ENCODE measurements at regions not wholly inside any gene's neighbourhood (a gene's known extent, or its start where the extent isn't known, plus 50 kb on each side); places are given as distances from the start of the nearest gene placed in this dataset.

DNA sequence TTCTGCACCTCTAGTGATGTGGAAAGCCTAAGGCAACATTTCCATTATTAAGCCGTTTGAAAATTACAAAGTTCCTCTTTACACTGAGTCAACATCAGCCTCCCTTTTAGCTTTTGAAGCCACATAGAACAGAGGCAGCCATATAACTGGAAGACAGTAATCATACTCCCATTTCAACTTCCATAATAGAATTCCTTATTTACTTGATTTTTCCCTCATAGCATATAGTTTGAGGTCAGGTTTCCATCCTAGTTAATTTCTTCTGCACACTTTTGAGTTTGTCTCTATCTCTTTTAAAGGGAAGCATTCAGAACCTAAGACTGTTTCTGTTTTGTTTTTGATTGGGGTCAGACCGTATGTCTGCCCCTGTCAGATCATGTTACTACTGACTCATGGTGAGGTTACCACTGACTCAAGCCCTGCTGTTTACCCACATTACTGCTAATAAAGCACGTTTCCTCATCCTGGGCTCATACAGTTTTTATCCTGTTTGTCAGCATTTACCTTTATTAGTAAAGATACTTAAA lies 161.0 kb downstream of the SLC38A4 start:
- peak overlapping the region; percentile 51 for H3K27ac ChIP-seq (ENCODE audit: low read depth, low read length)
- ChIA-PET RAD21 (ENCODE audit: low non-redundant PET in 1 of 2, low total read pairs in 2 of 2, uncharacterized antibody in 2 of 2, unreplicated experiment in 2 of 2) (interaction anchor here in 1 of 2 experiments (1.2 kb wide), 1 partner anchor 140 kb away, joined by 4 read pairs; no protein-coding TSS in a partner anchor), CTCF (interaction anchor here (1.1 to 1.3 kb wide), 3 partner anchors 9 to 141 kb away, joined by 3 to 5 read pairs (median 3); no protein-coding TSS in a partner anchor), POLR2A (interaction anchor here (1.2 kb wide), 1 partner anchor 297 kb away, joined by 3 read pairs; no protein-coding TSS in a partner anchor)
- peak overlapping the region; percentile 67 for H3K4me2 ChIP-seq (ENCODE audit: low read length)
- H2AFZ ChIP-seq (ENCODE audit: low read depth, low read length, poor library complexity, severe bottlenecking) = no peak overlapping the region
- DNase-seq (ENCODE audit: low read depth, low spot score) (peak; percentile 72), ATAC-seq (peak; percentile 88)
- H3K79me2 ChIP-seq (ENCODE audit: insufficient read depth, low read length) = no peaks in the 10 kb centered on the region
- peak overlapping the region; percentile 2 for H3K9ac ChIP-seq (ENCODE audit: low read length)
- no TSS peak for BruUV-seq (replicated peaks)
- no peak for TF ChIP-seq EGR1 (IDR thresholded peaks at IDR 0.05; ENCODE audit: low read depth)
- no peak for TF ChIP-seq ZNF274 (IDR thresholded peaks at IDR 0.05; ENCODE audit: low read depth, low read length)
- TF ChIP-seq TCF7L2 (IDR thresholded peaks at IDR 0.05; ENCODE audit: borderline replicate concordance, extremely low read depth, insufficient read depth, insufficient read length) = peak; percentile 61
- TF ChIP-seq JUND (IDR thresholded peaks at IDR 0.05) = peak; percentile 93
- TF ChIP-seq FOSL1 (IDR thresholded peaks at IDR 0.05; ENCODE audit: low read depth) = peak; percentile 97
- TF ChIP-seq, protein P1, sequence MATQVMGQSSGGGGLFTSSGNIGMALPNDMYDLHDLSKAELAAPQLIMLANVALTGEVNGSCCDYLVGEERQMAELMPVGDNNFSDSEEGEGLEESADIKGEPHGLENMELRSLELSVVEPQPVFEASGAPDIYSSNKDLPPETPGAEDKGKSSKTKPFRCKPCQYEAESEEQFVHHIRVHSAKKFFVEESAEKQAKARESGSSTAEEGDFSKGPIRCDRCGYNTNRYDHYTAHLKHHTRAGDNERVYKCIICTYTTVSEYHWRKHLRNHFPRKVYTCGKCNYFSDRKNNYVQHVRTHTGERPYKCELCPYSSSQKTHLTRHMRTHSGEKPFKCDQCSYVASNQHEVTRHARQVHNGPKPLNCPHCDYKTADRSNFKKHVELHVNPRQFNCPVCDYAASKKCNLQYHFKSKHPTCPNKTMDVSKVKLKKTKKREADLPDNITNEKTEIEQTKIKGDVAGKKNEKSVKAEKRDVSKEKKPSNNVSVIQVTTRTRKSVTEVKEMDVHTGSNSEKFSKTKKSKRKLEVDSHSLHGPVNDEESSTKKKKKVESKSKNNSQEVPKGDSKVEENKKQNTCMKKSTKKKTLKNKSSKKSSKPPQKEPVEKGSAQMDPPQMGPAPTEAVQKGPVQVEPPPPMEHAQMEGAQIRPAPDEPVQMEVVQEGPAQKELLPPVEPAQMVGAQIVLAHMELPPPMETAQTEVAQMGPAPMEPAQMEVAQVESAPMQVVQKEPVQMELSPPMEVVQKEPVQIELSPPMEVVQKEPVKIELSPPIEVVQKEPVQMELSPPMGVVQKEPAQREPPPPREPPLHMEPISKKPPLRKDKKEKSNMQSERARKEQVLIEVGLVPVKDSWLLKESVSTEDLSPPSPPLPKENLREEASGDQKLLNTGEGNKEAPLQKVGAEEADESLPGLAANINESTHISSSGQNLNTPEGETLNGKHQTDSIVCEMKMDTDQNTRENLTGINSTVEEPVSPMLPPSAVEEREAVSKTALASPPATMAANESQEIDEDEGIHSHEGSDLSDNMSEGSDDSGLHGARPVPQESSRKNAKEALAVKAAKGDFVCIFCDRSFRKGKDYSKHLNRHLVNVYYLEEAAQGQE (IDR thresholded peaks at IDR 0.05; ENCODE audit: low read depth) = no peak
- peak; percentile 29 for TF ChIP-seq YY1 (IDR thresholded peaks at IDR 0.05; ENCODE audit: extremely low read depth, insufficient replicate concordance, low read depth, low read length)
- TF ChIP-seq SRF (IDR thresholded peaks at IDR 0.05; ENCODE audit: low read depth) = peak; percentile 61; the same call in 1 of the 2 replicates
- TF ChIP-seq RAD21 (IDR thresholded peaks at IDR 0.05; ENCODE audit: low read depth) = peak; percentile 19; the same call in 1 of the 2 replicates
- peak; percentile 61 for TF ChIP-seq POLR2AphosphoS5 (IDR thresholded peaks at IDR 0.05; ENCODE audit: low read depth, low read length)
- TF ChIP-seq ZFX (IDR thresholded peaks at IDR 0.05) = no peak
- TF ChIP-seq POLR2A (IDR thresholded peaks at IDR 0.05; ENCODE audit: borderline replicate concordance, extremely low read depth, insufficient read depth, insufficient read length) = no peak
- TF ChIP-seq CEBPB (IDR thresholded peaks at IDR 0.05; ENCODE audit: low read depth) = peak; percentile 86
- peak; percentile 92 for TF ChIP-seq SP1 (IDR thresholded peaks at IDR 0.05; ENCODE audit: low read depth)
- TF ChIP-seq, protein P2, sequence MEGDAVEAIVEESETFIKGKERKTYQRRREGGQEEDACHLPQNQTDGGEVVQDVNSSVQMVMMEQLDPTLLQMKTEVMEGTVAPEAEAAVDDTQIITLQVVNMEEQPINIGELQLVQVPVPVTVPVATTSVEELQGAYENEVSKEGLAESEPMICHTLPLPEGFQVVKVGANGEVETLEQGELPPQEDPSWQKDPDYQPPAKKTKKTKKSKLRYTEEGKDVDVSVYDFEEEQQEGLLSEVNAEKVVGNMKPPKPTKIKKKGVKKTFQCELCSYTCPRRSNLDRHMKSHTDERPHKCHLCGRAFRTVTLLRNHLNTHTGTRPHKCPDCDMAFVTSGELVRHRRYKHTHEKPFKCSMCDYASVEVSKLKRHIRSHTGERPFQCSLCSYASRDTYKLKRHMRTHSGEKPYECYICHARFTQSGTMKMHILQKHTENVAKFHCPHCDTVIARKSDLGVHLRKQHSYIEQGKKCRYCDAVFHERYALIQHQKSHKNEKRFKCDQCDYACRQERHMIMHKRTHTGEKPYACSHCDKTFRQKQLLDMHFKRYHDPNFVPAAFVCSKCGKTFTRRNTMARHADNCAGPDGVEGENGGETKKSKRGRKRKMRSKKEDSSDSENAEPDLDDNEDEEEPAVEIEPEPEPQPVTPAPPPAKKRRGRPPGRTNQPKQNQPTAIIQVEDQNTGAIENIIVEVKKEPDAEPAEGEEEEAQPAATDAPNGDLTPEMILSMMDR (IDR thresholded peaks at IDR 0.05 in 2 of 3, conservative IDR thresholded peaks at IDR 0.05 in 1 of 3; ENCODE audit: borderline replicate concordance in 1 of 3, insufficient read depth in 1 of 3, low read depth in 2 of 3, low read length in 2 of 3) = no peak
- TF ChIP-seq, protein P3, sequence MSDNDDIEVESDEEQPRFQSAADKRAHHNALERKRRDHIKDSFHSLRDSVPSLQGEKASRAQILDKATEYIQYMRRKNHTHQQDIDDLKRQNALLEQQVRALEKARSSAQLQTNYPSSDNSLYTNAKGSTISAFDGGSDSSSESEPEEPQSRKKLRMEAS (IDR thresholded peaks at IDR 0.05) = peak; percentile 62; the same call in 1 of the 2 replicates
- TF ChIP-seq CBX3 (IDR thresholded peaks at IDR 0.05; ENCODE audit: low read depth) = peak; percentile 76; the same call in 1 of the 2 replicates
- TF ChIP-seq SIN3A (IDR thresholded peaks at IDR 0.05; ENCODE audit: low read depth) = peak; percentile 90
- TF ChIP-seq, protein P4, sequence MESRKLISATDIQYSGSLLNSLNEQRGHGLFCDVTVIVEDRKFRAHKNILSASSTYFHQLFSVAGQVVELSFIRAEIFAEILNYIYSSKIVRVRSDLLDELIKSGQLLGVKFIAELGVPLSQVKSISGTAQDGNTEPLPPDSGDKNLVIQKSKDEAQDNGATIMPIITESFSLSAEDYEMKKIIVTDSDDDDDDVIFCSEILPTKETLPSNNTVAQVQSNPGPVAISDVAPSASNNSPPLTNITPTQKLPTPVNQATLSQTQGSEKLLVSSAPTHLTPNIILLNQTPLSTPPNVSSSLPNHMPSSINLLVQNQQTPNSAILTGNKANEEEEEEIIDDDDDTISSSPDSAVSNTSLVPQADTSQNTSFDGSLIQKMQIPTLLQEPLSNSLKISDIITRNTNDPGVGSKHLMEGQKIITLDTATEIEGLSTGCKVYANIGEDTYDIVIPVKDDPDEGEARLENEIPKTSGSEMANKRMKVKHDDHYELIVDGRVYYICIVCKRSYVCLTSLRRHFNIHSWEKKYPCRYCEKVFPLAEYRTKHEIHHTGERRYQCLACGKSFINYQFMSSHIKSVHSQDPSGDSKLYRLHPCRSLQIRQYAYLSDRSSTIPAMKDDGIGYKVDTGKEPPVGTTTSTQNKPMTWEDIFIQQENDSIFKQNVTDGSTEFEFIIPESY (IDR thresholded peaks at IDR 0.05; ENCODE audit: extremely low read depth, insufficient replicate concordance, low read length) = no peak
- no peaks in the 10 kb centered on the region for H3K9me2 ChIP-seq (ENCODE audit: insufficient read depth)
- H3K36me3 ChIP-seq (ENCODE audit: control insufficient read depth in 1 of 2, insufficient read depth in 2 of 2, low read length in 2 of 2) = no peaks in the 10 kb centered on the region
- H3K27me3 ChIP-seq (ENCODE audit: insufficient read depth, low read length) = no peaks in the 10 kb centered on the region
- H3K9me3 ChIP-seq (ENCODE audit: control insufficient read depth in 1 of 2, insufficient read depth in 1 of 2, low read depth in 1 of 2, low read length in 2 of 2) = no peaks in the 10 kb centered on the region
- intact Hi-C loops (cut with micrococcal nuclease) = loop anchor here (5.0 to 10.0 kb wide), 4 partner anchors 113 to 308 kb away; partner anchors contain the start of gene SLC38A2
- H4K20me1 ChIP-seq (ENCODE audit: insufficient read depth) = no peaks in the 10 kb centered on the region
- H3K4me1 ChIP-seq (ENCODE audit: control insufficient read depth in 1 of 2, insufficient read depth in 2 of 2, low read length in 2 of 2) = peaks cover 56 to 60% of the 10 kb centered on the region in 2 experiments
- peak overlapping the region in 1 of 2 experiments; percentile 25; a peak in 2 of 4 replicates for H3K4me3 ChIP-seq (replicated peaks in 1 of 2; ENCODE audit: low read depth in 1 of 2, low read length in 2 of 2)

Data from HCT116 (cell line).